ENCODE measurements at regions not wholly inside any gene's neighbourhood (a gene's known extent, or its start where the extent isn't known, plus 50 kb on each side); places are given as distances from the start of the nearest gene placed in this dataset.

DNA sequence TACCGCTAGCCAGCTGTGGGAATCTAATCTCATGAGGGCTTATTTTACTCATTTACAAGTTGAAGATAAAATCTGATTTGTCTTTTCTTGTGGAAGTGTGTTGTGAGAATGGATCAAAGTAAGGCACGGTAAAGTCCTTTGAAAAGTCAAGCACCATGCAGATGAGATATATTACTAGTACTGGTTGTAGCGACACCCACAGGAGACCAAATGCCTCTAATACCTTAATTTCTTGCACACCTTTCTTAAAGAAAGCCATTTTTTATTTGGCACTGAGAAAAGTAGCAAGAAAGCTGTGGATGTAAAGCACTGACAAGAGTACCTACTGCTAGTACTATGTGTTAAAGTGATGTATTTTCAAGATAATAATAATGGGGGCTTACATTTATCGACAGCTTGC is 191.0 kb upstream of the MMS22L start:
- no peak overlapping the region for H3K4me2 ChIP-seq (ENCODE audit: low read length)
- DNase-seq (ENCODE audit: low read depth) (peak; percentile 31), FAIRE-seq (no peak)
- H3K27ac Mint-ChIP-seq (ENCODE audit: unreplicated experiment) = no peak overlapping the region
- no peak for TF ChIP-seq CTCF (IDR thresholded peaks at IDR 0.05; ENCODE audit: insufficient read depth, low read depth, low read length)
- TF ChIP-seq EZH2 (IDR thresholded peaks at IDR 0.05; ENCODE audit: insufficient read depth, low read length) = no peak
- no peak overlapping the region for H3K4me3 Mint-ChIP-seq (ENCODE audit: unreplicated experiment)
- H3K9ac ChIP-seq (ENCODE audit: low read length) = no peak overlapping the region
- H3K36me3 Mint-ChIP-seq (ENCODE audit: low read depth, unreplicated experiment) = no peaks in the 10 kb centered on the region
- no peaks in the 10 kb centered on the region for H3K27me3 Mint-ChIP-seq (ENCODE audit: low read depth, unreplicated experiment)
- no peaks in the 10 kb centered on the region for H3K9me3 ChIP-seq (ENCODE audit: insufficient read depth, low read depth, low read length)
- H3K4me1 ChIP-seq (ENCODE audit: insufficient read depth, low read length) = no peaks in the 10 kb centered on the region
- H3K4me3 ChIP-seq (ENCODE audit: insufficient read depth, low read depth, low read length) = no peak overlapping the region
- no peaks in the 10 kb centered on the region for H3K27me3 ChIP-seq (ENCODE audit: insufficient read depth, low read length)
- H2AFZ ChIP-seq (ENCODE audit: low read depth, low read length) = no peak overlapping the region
- no peaks in the 10 kb centered on the region for H3K9me3 Mint-ChIP-seq (ENCODE audit: unreplicated experiment)
- no peaks in the 10 kb centered on the region for H3K79me2 ChIP-seq (ENCODE audit: insufficient read depth, low read length)
- H3K36me3 ChIP-seq (ENCODE audit: insufficient read depth, low read length) = no peaks in the 10 kb centered on the region
- no peaks in the 10 kb centered on the region for H4K20me1 ChIP-seq (ENCODE audit: insufficient read depth, low read length)
- H3K27ac ChIP-seq (ENCODE audit: low read depth, low read length) = no peak overlapping the region
- no peaks in the 10 kb centered on the region for H3K4me1 Mint-ChIP-seq (ENCODE audit: low read depth, unreplicated experiment)

- Histone ChIP-seq H4K20me1 (ENCODE audit: insufficient read depth, low read length) (no peaks in the 10 kb centered on the region), H3K9ac (ENCODE audit: low read length) (no peak overlapping the region), H3K27me3 (ENCODE audit: insufficient read depth, low read length) (no peaks in the 10 kb centered on the region), H3K4me1 (ENCODE audit: insufficient read depth, low read length) (no peaks in the 10 kb centered on the region), H3K79me2 (ENCODE audit: insufficient read depth, low read length) (no peaks in the 10 kb centered on the region), H3K36me3 (ENCODE audit: insufficient read depth, low read length) (no peaks in the 10 kb centered on the region), H3K4me2 (ENCODE audit: low read length) (no peak overlapping the region), H3K27ac (ENCODE audit: low read depth, low read length) (no peak overlapping the region), H3K9me3 (ENCODE audit: insufficient read depth, low read depth, low read length) (no peaks in the 10 kb centered on the region), H2AFZ (ENCODE audit: low read depth, low read length) (no peak overlapping the region), H3K4me3 (ENCODE audit: insufficient read depth, low read depth, low read length) (no peak overlapping the region)
- H3K36me3 Mint-ChIP-seq (ENCODE audit: low read depth, unreplicated experiment) = no peaks in the 10 kb centered on the region
- H3K27me3 Mint-ChIP-seq (ENCODE audit: low read depth, unreplicated experiment) = no peaks in the 10 kb centered on the region
- DNase-seq (ENCODE audit: low read depth) (peak; percentile 54), FAIRE-seq (peak; percentile 97)
- TF ChIP-seq EZH2 (IDR thresholded peaks at IDR 0.05; ENCODE audit: insufficient read depth, low read length) (no peak), CTCF (IDR thresholded peaks at IDR 0.05; ENCODE audit: insufficient read depth, low read depth, low read length) (peak; percentile 94)
- H3K4me3 Mint-ChIP-seq (ENCODE audit: unreplicated experiment) = no peak overlapping the region
- no peaks in the 10 kb centered on the region for H3K4me1 Mint-ChIP-seq (ENCODE audit: low read depth, unreplicated experiment)
- no peak overlapping the region for H3K27ac Mint-ChIP-seq (ENCODE audit: unreplicated experiment)
- H3K9me3 Mint-ChIP-seq (ENCODE audit: unreplicated experiment) = no peaks in the 10 kb centered on the region
Measured at GRCh38 chr6:97497713-97498331, 214.8 kb upstream of the MMS22L start.

DNA sequence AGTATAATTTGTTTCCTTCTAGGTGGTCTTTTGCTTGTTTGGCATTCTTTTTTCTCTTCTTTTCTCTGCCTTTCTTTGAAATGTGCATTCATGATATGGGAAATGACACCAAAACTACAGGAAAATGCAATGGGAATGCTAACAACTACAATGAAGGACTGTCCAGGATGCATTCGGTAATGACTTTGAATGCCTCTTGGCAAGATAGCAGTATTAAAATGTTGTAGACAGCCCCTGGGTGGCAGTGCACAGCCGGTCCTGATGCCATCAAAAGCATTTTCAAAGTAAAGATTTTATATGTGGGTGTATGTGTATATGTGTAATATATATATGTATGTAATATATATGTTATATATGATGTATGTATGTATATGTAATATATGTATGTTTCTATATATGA is 218.8 kb upstream of the MMS22L start:
- Histone ChIP-seq H2AFZ (ENCODE audit: low read depth, low read length) (no peak overlapping the region), H4K20me1 (ENCODE audit: insufficient read depth, low read length) (no peaks in the 10 kb centered on the region), H3K36me3 (ENCODE audit: insufficient read depth, low read length) (no peaks in the 10 kb centered on the region), H3K27me3 (ENCODE audit: insufficient read depth, low read length) (no peaks in the 10 kb centered on the region), H3K9me3 (ENCODE audit: insufficient read depth, low read depth, low read length) (no peaks in the 10 kb centered on the region), H3K9ac (ENCODE audit: low read length) (no peak overlapping the region), H3K4me3 (ENCODE audit: insufficient read depth, low read depth, low read length) (no peak overlapping the region), H3K79me2 (ENCODE audit: insufficient read depth, low read length) (no peaks in the 10 kb centered on the region), H3K27ac (ENCODE audit: low read depth, low read length) (no peak overlapping the region), H3K4me2 (ENCODE audit: low read length) (no peak overlapping the region), H3K4me1 (ENCODE audit: insufficient read depth, low read length) (no peaks in the 10 kb centered on the region)
- no peak for TF ChIP-seq EZH2 (IDR thresholded peaks at IDR 0.05; ENCODE audit: insufficient read depth, low read length)
- Mint-ChIP-seq H3K36me3 (ENCODE audit: low read depth, unreplicated experiment) (no peaks in the 10 kb centered on the region), H3K4me1 (ENCODE audit: low read depth, unreplicated experiment) (no peaks in the 10 kb centered on the region), H3K4me3 (ENCODE audit: unreplicated experiment) (no peak overlapping the region), H3K27me3 (ENCODE audit: low read depth, unreplicated experiment) (no peaks in the 10 kb centered on the region), H3K9me3 (ENCODE audit: unreplicated experiment) (no peaks in the 10 kb centered on the region), H3K27ac (ENCODE audit: unreplicated experiment) (no peak overlapping the region)
- FAIRE-seq (no peak), DNase-seq (ENCODE audit: low read depth) (no peak)
